HepG2 (cell line): ENCODE measurements at regions not wholly inside any gene's neighbourhood (a gene's known extent, or its start where the extent isn't known, plus 50 kb on each side); places are given as distances from the start of the nearest gene placed in this dataset.

ENCODE experiments used
- ATAC-seq: fragments of 200-7000 bp; cut with Tn5 transposase; 3 replicates; pipeline ENCODE4 v1.9.1; 2020; ENCODE audit warnings: mild to moderate bottlenecking, moderate library complexity
- BruUV-seq: library from RNA; stranded (reverse); fragments of 400-500 nt; replicated peaks from 2 replicates; lab custom pipeline; 2021; lab: Mats Ljungman, UMichigan
- CTCF ChIA-PET: fragments of 300-600 bp; formaldehyde crosslinking; extraction: SDS; loops from one replicate; lab custom pipeline; 2021; ENCODE audit warnings: low total read pairs, inconsistent platforms, low intra/inter-chr PET ratio; lab: Yijun Ruan, JAX
- POLR2A ChIA-PET: fragments of 350-600 bp; sonication (Branson Sonifier 250); formaldehyde crosslinking; loops from one replicate; lab custom pipeline; 2020; ENCODE audit warnings: antibody characterized with exemption, inconsistent platforms; lab: Yijun Ruan, JAX
- DNase-seq: peaks from one replicate; pipeline ENCODE4 v3.0.0-alpha.2; 2015; ENCODE audit warnings: low spot score
- FAIRE-seq: peaks from 3 replicates; lab custom pipeline; 2011; peaks lifted over from hg19 to GRCh38; lab: Jason Lieb, UNC
- H2AFZ ChIP-seq: one replicate; pipeline ENCODE4 v1.6.1; 2011; ENCODE audit warnings: low read length, inconsistent platforms
- H3K27ac ChIP-seq: fragments of 300-600 bp; 3 replicates; pipeline ENCODE4 v1.8.0; 2011; ENCODE audit warnings: mixed run types, mild to moderate bottlenecking, mixed read lengths, low read length, inconsistent platforms; ENCODE audit not compliant: insufficient read depth; ENCODE audit errors: extremely low read length
- H3K27me3 ChIP-seq, 2 experiments: fragments of 200-600 bp in 1 of 2; 2 replicates in 1 of 2; 3 replicates in 1 of 2; pipeline versions ENCODE4 v1.6.0 to v1.8.0; 2011; ENCODE audit warnings: low read length in 2 of 2, mild to moderate bottlenecking in 2 of 2, moderate library complexity in 2 of 2, inconsistent platforms in 1 of 2; ENCODE audit not compliant: insufficient read depth in 2 of 2, control insufficient read depth in 1 of 2
- H3K36me3 ChIP-seq, 2 experiments: fragments of 200-600 bp in 1 of 2; replicated peaks in 1 of 2; 2 replicates in 1 of 2; 3 replicates in 1 of 2; pipeline versions ENCODE4 v1.5.1 to v1.8.0; 2011; ENCODE audit warnings: low read length in 2 of 2, inconsistent platforms in 1 of 2; ENCODE audit not compliant: insufficient read depth in 2 of 2, control insufficient read depth in 1 of 2
- H3K4me1 ChIP-seq: 2 replicates; pipeline ENCODE4 v1.5.1; 2012; ENCODE audit warnings: low read length, inconsistent platforms; ENCODE audit not compliant: insufficient read depth
- H3K4me2 ChIP-seq: 2 replicates; pipeline ENCODE4 v1.6.0; 2011; ENCODE audit warnings: low read depth, low read length, inconsistent platforms
- H3K4me3 ChIP-seq, 3 experiments: fragments of 200-600 bp in 1 of 3; sonication (generic), shearing (Covaris generic) in 1 of 3; replicated peaks in 1 of 3; 2 replicates each; pipeline ENCODE4 v1.5.1; 2011 to 2016; ENCODE audit warnings: low read length in 3 of 3, inconsistent platforms in 2 of 3, low read depth in 2 of 3, mild to moderate bottlenecking in 2 of 3, control low read depth in 1 of 3, mixed read lengths in 1 of 3; ENCODE audit not compliant: insufficient read depth in 1 of 3
- H3K79me2 ChIP-seq: one replicate; pipeline ENCODE4 v1.6.1; 2011; ENCODE audit warnings: low read length, inconsistent platforms; ENCODE audit not compliant: insufficient read depth
- H3K9ac ChIP-seq: 2 replicates; pipeline ENCODE4 v1.6.0; 2011; ENCODE audit warnings: mild to moderate bottlenecking, low read depth, low read length, inconsistent platforms; ENCODE audit not compliant: insufficient read depth
- H3K9me3 ChIP-seq: 2 replicates; pipeline ENCODE4 v1.5.1; 2012; ENCODE audit warnings: mild to moderate bottlenecking, low read length
- H4K20me1 ChIP-seq: 2 replicates; pipeline ENCODE4 v1.6.0; 2011; ENCODE audit warnings: inconsistent platforms, mild to moderate bottlenecking, low read length, moderate library complexity; ENCODE audit not compliant: insufficient read depth
- EHMT2 ChIP-seq: fragments of 200-600 bp; sonication (generic); IDR thresholded peaks from 2 replicates; pipeline ENCODE4 v1.7.0; 2017; ENCODE audit warnings: antibody characterized with exemption, low read depth, low read length, borderline replicate concordance
- HOXA9 ChIP-seq: sonication (generic); formaldehyde crosslinking; IDR thresholded peaks from 2 replicates; pipeline ENCODE4 v1.8.1; 2022; ENCODE audit warnings: missing genetic modification reagents, mild to moderate bottlenecking, moderate library complexity, borderline replicate concordance
- ISL2 ChIP-seq: sonication (generic); formaldehyde crosslinking; IDR thresholded peaks from 2 replicates; pipeline ENCODE4 v1.5.0; 2020; ENCODE audit warnings: missing genetic modification reagents
- MAFF ChIP-seq: IDR thresholded peaks from 2 replicates; pipeline ENCODE4 v1.6.1; 2011; ENCODE audit warnings: low read depth, low read length, improper control_type of control experiment
- SP2 ChIP-seq: sonication (generic); formaldehyde crosslinking; IDR thresholded peaks from 2 replicates; pipeline ENCODE4 v1.5.1; 2020; ENCODE audit warnings: mild to moderate bottlenecking, missing genetic modification reagents
- SUZ12 ChIP-seq: fragments of 150-350 bp; IDR thresholded peaks from 2 replicates; pipeline ENCODE4 v1.6.1; 2014; ENCODE audit warnings: low read depth, low read length
- TAF1 ChIP-seq: sonication (generic); formaldehyde crosslinking; IDR thresholded peaks from 2 replicates; pipeline ENCODE4 v1.4.0; 2020; ENCODE audit warnings: missing genetic modification reagents
- ZHX2 ChIP-seq, 2 experiments: sonication (generic) in 1 of 2; formaldehyde crosslinking in 1 of 2; IDR thresholded peaks; 2 replicates each; pipeline versions ENCODE4 v1.6.1 to v1.9.0; 2014 to 2022; ENCODE audit warnings: antibody characterized with exemption in 1 of 2, borderline replicate concordance in 1 of 2, inconsistent platforms in 1 of 2, low read depth in 1 of 2, missing genetic modification reagents in 1 of 2
- ZNF414 ChIP-seq: sonication (generic); formaldehyde crosslinking; IDR thresholded peaks from 2 replicates; pipeline ENCODE4 v1.5.0; 2020; ENCODE audit warnings: missing genetic modification reagents
- ZNF609 ChIP-seq: sonication (generic); formaldehyde crosslinking; IDR thresholded peaks from 2 replicates; pipeline ENCODE4 v1.4.0; 2020; ENCODE audit warnings: mild to moderate bottlenecking, missing genetic modification reagents, borderline replicate concordance
- WGBS: methylation state at CpG from one replicate; pipeline ENCODE4 v1.1.6; 2017; ENCODE audit warnings: low lambda C conversion rate; 5-methylcytosine and 5-hydroxymethylcytosine counted together
- in situ Hi-C: cut with HindIII; loops from 2 replicates; pipeline ENCODE4 v1.10.0; 2017; ENCODE audit warnings: low pct_unique_long_range_greater_than_20kb; ENCODE audit not compliant: extremely low pct_ligation_motif_present
- intact Hi-C: fragments of 100-400 bp; cut with micrococcal nuclease; formaldehyde crosslinking; loops from one replicate; pipeline ENCODE4 v1.10.0; 2022; ENCODE audit not compliant: unreplicated experiment
- TF ChIP-seq, protein P1 (sequence below): sonication (generic); formaldehyde crosslinking; IDR thresholded peaks from 2 replicates; pipeline ENCODE4 v1.4.0; 2020; ENCODE audit warnings: missing genetic modification reagents

DNA sequence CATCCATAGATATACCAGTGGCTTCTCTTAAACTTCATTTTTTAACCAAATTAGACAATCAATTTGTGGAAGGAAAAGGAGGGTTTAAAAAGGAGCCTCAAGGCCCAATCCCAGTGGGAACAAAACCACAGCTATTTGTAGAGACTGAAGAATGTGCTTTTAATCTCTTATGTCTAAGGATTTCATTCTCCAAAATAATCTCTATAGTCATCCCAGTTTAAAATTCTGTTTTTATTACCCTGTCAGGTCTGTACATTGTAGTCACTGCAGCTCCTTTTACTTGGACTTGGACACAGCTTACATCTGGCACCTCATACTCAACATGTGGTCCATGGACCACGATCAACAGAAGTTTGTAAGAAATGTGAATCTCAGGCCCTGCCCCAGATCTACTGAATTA, 152.1 kb upstream of the STMND1 start (continued):
- TF ChIP-seq ZNF609 (CRISPR knock-in tag) (no peak), SUZ12 (no peak), HOXA9 (CRISPR knock-in tag) (no peak)

DNA sequence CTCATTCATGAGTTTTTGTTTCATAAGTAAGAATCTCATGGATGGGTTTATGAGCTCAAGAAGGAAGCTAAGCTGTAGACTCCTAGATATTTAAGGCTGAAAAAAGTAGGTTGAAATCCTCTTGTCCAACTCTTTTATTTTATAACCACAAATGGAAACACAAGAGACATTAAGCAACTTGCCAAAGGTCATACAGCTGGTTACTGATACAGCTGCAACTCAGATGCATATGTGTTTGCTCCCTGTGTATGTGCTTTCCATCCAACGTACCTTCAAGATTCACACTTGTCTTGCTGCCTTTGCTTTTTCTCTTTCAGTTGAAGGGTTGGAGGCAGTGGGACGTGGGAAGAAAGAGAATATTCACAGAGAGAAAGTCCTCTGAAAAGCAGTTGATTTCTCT, 153.5 kb upstream of the STMND1 start:
- H3K27me3 ChIP-seq: 0 out of 5 replicates have a peak, but pooled peaks cover 0 to 4% of the 10 kb centered on the region in 2 experiments
- intact Hi-C loops: no loop called here
- no peak overlapping the region for H2AFZ ChIP-seq
- no peaks in the 10 kb centered on the region for H3K79me2 ChIP-seq
- H3K4me3 ChIP-seq: no peak overlapping the region
- no peaks in the 10 kb centered on the region for H3K4me1 ChIP-seq
- WGBS: 5% methylated on average over 2 of the region's 2 CpGs
- no peak overlapping the region for H3K27ac ChIP-seq
- BruUV-seq: no TSS peak
- FAIRE-seq (no peak), DNase-seq (no peak), ATAC-seq (no peak)
- in situ Hi-C loops: no loop called here
- ChIA-PET POLR2A (no interaction called here), CTCF (no interaction called here)
- H3K4me2 ChIP-seq: no peak overlapping the region
- H3K36me3 ChIP-seq: no peaks in the 10 kb centered on the region
- H3K9ac ChIP-seq: no peak overlapping the region
- H3K9me3 ChIP-seq: no peaks in the 10 kb centered on the region
- no peaks in the 10 kb centered on the region for H4K20me1 ChIP-seq
- no peak for TF ChIP-seq EHMT2
- TF ChIP-seq SP2 (CRISPR knock-in tag): no peak
- TF ChIP-seq, protein P1, sequence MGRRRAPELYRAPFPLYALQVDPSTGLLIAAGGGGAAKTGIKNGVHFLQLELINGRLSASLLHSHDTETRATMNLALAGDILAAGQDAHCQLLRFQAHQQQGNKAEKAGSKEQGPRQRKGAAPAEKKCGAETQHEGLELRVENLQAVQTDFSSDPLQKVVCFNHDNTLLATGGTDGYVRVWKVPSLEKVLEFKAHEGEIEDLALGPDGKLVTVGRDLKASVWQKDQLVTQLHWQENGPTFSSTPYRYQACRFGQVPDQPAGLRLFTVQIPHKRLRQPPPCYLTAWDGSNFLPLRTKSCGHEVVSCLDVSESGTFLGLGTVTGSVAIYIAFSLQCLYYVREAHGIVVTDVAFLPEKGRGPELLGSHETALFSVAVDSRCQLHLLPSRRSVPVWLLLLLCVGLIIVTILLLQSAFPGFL (CRISPR knock-in tag): no peak
- no peak for TF ChIP-seq ISL2
- no peak for TF ChIP-seq TAF1 (CRISPR knock-in tag)
- no peak for TF ChIP-seq ZHX2 (IDR thresholded peaks at IDR 0.05; ENCODE audit: low read depth)
- no peak for TF ChIP-seq ZHX2 (CRISPR knock-in tag; IDR thresholded peaks at IDR 0.05; ENCODE audit: borderline replicate concordance)
- TF ChIP-seq MAFF: no peak
- TF ChIP-seq ZNF414: no peak
